Spleen (tissue), 11 donors: ENCODE measurements at regions not wholly inside any gene's neighbourhood (a gene's known extent, or its start where the extent isn't known, plus 50 kb on each side); places are given as distances from the start of the nearest gene placed in this dataset.

Experiments
- DNase-seq: peaks from one replicate; pipeline ENCODE4 v3.0.0-alpha.2; 2020
- H3K27ac ChIP-seq, 8 donors: fragments of 200-600 bp; sonication (generic) in 7 of 8; 1 replicate in 4 of 8; 2 replicates in 4 of 8; pipeline versions ENCODE4 v1.5.0 to v1.8.0; 2016 to 2021; ENCODE audit warnings: inconsistent platforms in 4 of 8, mild to moderate bottlenecking in 4 of 8, moderate library complexity in 1 of 8
- H3K27me3 ChIP-seq, 7 donors: fragments of 200-600 bp; sonication (generic) in 6 of 7; replicated peaks in 1 of 7; 1 replicate in 4 of 7; 2 replicates in 3 of 7; pipeline versions ENCODE4 v1.5.0 to v1.8.0; 2016 to 2021; ENCODE audit warnings: inconsistent platforms in 3 of 7, mild to moderate bottlenecking in 1 of 7
- H3K36me3 ChIP-seq, 6 donors: fragments of 200-600 bp; sonication (generic) in 5 of 6; 1 replicate in 4 of 6; 2 replicates in 2 of 6; pipeline versions ENCODE4 v1.5.0 to v1.8.0; 2016 to 2021; ENCODE audit warnings: inconsistent platforms in 2 of 6
- H3K4me1 ChIP-seq, 6 donors: fragments of 200-600 bp; sonication (generic) in 5 of 6; 1 replicate in 3 of 6; 2 replicates in 3 of 6; pipeline versions ENCODE4 v1.5.0 to v1.8.0; 2016 to 2021; ENCODE audit warnings: inconsistent platforms in 3 of 6
- H3K4me3 ChIP-seq, 8 donors: fragments of 200-600 bp; sonication (generic) in 7 of 8; 1 replicate in 4 of 8; 2 replicates in 4 of 8; pipeline versions ENCODE4 v1.5.0 to v1.8.0; 2016 to 2021; ENCODE audit warnings: inconsistent platforms in 4 of 8, mild to moderate bottlenecking in 4 of 8, moderate library complexity in 2 of 8
- H3K9me3 ChIP-seq, 8 donors: fragments of 200-600 bp; sonication (generic) in 7 of 8; 1 replicate in 4 of 8; 2 replicates in 4 of 8; pipeline versions ENCODE4 v1.5.0 to v1.8.0; 2016 to 2021; ENCODE audit warnings: inconsistent platforms in 4 of 8
- CTCF ChIP-seq, 11 experiments: fragments of 200-600 bp in 7 of 11; fragments of 450-650 bp in 4 of 11; sonication (generic) in 4 of 11; IDR thresholded peaks in 8 of 11; conservative IDR thresholded peaks in 3 of 11; 1 replicate in 7 of 11; 2 replicates in 4 of 11; pipeline versions ENCODE4 v1.4.0 to v1.8.0; 2016 to 2021; ENCODE audit warnings: antibody characterized with exemption in 11 of 11, inconsistent platforms in 4 of 11, mild to moderate bottlenecking in 1 of 11
- POLR2A ChIP-seq, 3 donors: fragments of 450-650 bp; IDR thresholded peaks; one replicate each; pipeline ENCODE4 v1.5.1; 2017; ENCODE audit warnings: antibody characterized with exemption in 3 of 3, mild to moderate bottlenecking in 1 of 3
- POLR2AphosphoS5 ChIP-seq, 3 donors: sonication (generic); formaldehyde crosslinking; IDR thresholded peaks; one replicate each; pipeline ENCODE4 v1.5.1; 2017; ENCODE audit warnings: antibody characterized with exemption in 3 of 3
- WGBS, 5 donors: extraction: QIAGEN DNeasy Blood & Tissue Kit in 3 of 5; methylation state at CpG; one replicate each; pipeline versions ENCODE4 v1.1.5 to v1.1.7; 2013 to 2018; 5-methylcytosine and 5-hydroxymethylcytosine counted together
- intact Hi-C: fragments of 100-400 bp; cut with DNase I; formaldehyde crosslinking; loops from one replicate; pipeline ENCODE4 v1.15.0; 2023; ENCODE audit warnings: low total_unique reads
- donor health status: healthy with polysubstance abuse.
- donor health status: DM: no; HTN: no; CAD: no; lungs with moderate emphysema.
- donor health status: DM: no; HTN: no; CAD: no.
- donor health status: Bipolar disorder and iron deficiency.
- donor health status: healthy.
- donor health status: DM: no; HTN: no; CAD: no.
- donor health status: DM: yes; HTN: yes; CAD: no.

GRCh38 chr6:105851113-105851580 is 235.0 kb upstream of the PRDM1 start:
- Histone ChIP-seq H3K4me3 (no peak overlapping the region), H3K27ac (no peak overlapping the region), H3K9me3 (no peaks in the 10 kb centered on the region), H3K4me1 (no peaks in the 10 kb centered on the region), H3K36me3 (no peaks in the 10 kb centered on the region), H3K27me3 (no peaks in the 10 kb centered on the region)
- no peak for TF ChIP-seq CTCF (IDR thresholded peaks at IDR 0.05 in 8 of 11, conservative IDR thresholded peaks at IDR 0.05 in 3 of 11)
- TF ChIP-seq POLR2AphosphoS5 (IDR thresholded peaks at IDR 0.05) = no peak
- no peak for TF ChIP-seq POLR2A (IDR thresholded peaks at IDR 0.05)
- 67 to 91% (median 83%) methylated on average over 10 of the region's 10 CpGs for WGBS, 5 donors
- no peak for DNase-seq
- intact Hi-C loops = no loop called here

DNA sequence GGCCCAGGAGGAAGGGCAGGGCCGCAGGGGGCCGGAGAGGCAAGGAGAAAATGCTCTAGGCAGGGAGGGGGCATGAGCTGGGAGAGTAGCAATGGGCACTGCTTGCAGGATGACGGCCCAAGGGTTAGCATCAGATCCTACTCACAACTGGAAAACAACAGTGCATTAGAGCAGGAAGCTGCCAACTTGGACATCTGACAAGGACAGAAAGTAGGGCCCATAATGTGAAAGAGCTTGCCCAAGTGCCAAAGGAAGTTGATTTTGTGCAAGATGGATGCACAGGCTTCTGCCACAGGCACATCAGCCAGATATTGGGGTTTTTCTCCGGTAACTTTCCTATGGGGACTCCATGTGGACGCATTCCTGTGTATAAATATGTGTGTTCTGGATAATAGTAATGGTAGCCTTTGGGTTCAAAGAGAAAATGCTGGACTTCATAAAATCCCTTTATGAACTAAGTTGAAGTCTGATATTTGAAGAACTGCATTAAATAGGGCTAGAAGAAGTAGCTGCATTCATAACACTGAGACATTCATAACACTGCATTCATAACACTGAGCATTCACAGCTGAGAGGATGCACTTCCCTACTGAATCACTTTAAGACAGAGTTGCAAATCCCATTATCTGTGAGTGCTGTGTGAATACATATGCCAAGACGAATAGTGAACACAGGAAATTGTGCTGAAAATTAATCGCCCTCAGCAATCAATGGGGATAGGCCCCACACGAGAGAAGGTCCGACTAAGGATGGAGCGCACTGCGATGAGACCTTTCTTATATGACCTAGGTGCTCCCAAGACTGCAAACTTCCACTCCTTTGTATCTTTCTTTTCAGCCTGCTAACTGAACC is 235.6 kb upstream of the PRDM1 start:
- no peak for DNase-seq

GRCh38 chr6:105849746-105850145 is 236.4 kb upstream of the PRDM1 start:
- H3K27me3 ChIP-seq = no peaks in the 10 kb centered on the region
- 89 to 94% (median 93%) methylated on average over 6 of the region's 6 CpGs for WGBS, 5 donors
- no peak overlapping the region for H3K4me3 ChIP-seq
- no peaks in the 10 kb centered on the region for H3K36me3 ChIP-seq
- intact Hi-C loops = no loop called here
- no peaks in the 10 kb centered on the region for H3K4me1 ChIP-seq
- no peak for DNase-seq
- no peak overlapping the region for H3K27ac ChIP-seq
- no peaks in the 10 kb centered on the region for H3K9me3 ChIP-seq
- TF ChIP-seq POLR2A (IDR thresholded peaks at IDR 0.05) (no peak), POLR2AphosphoS5 (IDR thresholded peaks at IDR 0.05) (no peak), CTCF (IDR thresholded peaks at IDR 0.05 in 8 of 11, conservative IDR thresholded peaks at IDR 0.05 in 3 of 11) (no peak)

More for the DNA sequence above, 235.6 kb upstream of the PRDM1 start:
- Histone ChIP-seq H3K27me3 (no peaks in the 10 kb centered on the region), H3K27ac (no peak overlapping the region), H3K4me3 (no peak overlapping the region), H3K36me3 (no peaks in the 10 kb centered on the region), H3K4me1 (no peaks in the 10 kb centered on the region), H3K9me3 (no peaks in the 10 kb centered on the region)
- intact Hi-C loops = no loop called here
- TF ChIP-seq POLR2A (IDR thresholded peaks at IDR 0.05) (no peak), POLR2AphosphoS5 (IDR thresholded peaks at IDR 0.05) (no peak), CTCF (IDR thresholded peaks at IDR 0.05 in 8 of 11, conservative IDR thresholded peaks at IDR 0.05 in 3 of 11) (no peak)
- 83 to 90% (median 90%) methylated on average over 11 of the region's 11 CpGs for WGBS, 5 donors

- no peaks in the 10 kb centered on the region for H3K4me1 ChIP-seq
- H3K27me3 ChIP-seq = no peaks in the 10 kb centered on the region
- no peak overlapping the region for H3K27ac ChIP-seq
- H3K9me3 ChIP-seq = no peaks in the 10 kb centered on the region
- no peaks in the 10 kb centered on the region for H3K36me3 ChIP-seq
- no peak overlapping the region for H3K4me3 ChIP-seq
- TF ChIP-seq POLR2AphosphoS5 (IDR thresholded peaks at IDR 0.05) = no peak
- no peak for TF ChIP-seq CTCF (IDR thresholded peaks at IDR 0.05 in 8 of 11, conservative IDR thresholded peaks at IDR 0.05 in 3 of 11)
- no peak for TF ChIP-seq POLR2A (IDR thresholded peaks at IDR 0.05)
- no peak for DNase-seq
- intact Hi-C loops = no loop called here
These were observed 238.7 kb upstream of the PRDM1 start for GRCh38 chr6:105847433-105847832.
